Brain microvascular endothelial cell (primary cell): ENCODE measurements at regions not wholly inside any gene's neighbourhood (a gene's known extent, or its start where the extent isn't known, plus 50 kb on each side); places are given as distances from the start of the nearest gene placed in this dataset.
"Not testable (repeated sequence)": the region's sequence is repeated elsewhere in the genome, so short reads cannot be mapped to it uniquely, and the experiment has no call there.

ENCODE experiments used
- DNase-seq: peaks from one replicate; pipeline ENCODE4 v3.0.0-alpha.2; 2020
- H3K27ac ChIP-seq: fragments of 250-450 bp; sonication (Bioruptor Pico); 2 replicates; pipeline ENCODE4 v1.5.1; 2020; ENCODE audit warnings: mild to moderate bottlenecking, moderate library complexity
- H3K27me3 ChIP-seq: fragments of 250-450 bp; sonication (Bioruptor Pico); replicated peaks from 2 replicates; pipeline ENCODE4 v1.5.1; 2020; ENCODE audit warnings: mild to moderate bottlenecking
- H3K36me3 ChIP-seq: fragments of 250-450 bp; sonication (Bioruptor Pico); replicated peaks from 2 replicates; pipeline ENCODE4 v1.5.1; 2020; ENCODE audit warnings: mild to moderate bottlenecking
- H3K4me3 ChIP-seq: 2 replicates; pipeline ENCODE4 v1.5.1; 2011; ENCODE audit warnings: low read depth, mild to moderate bottlenecking, control low read depth, low read length, moderate library complexity
- in situ Hi-C: cut with HindIII; loops from 2 replicates; pipeline ENCODE4 v1.10.0; 2017; ENCODE audit warnings: low sequenced_read_pairs, low pct_ligation_motif_present
- TF ChIP-seq, protein P1 (sequence below): IDR thresholded peaks from 2 replicates; pipeline ENCODE4 v1.5.1; 2011; ENCODE audit warnings: low read depth, mild to moderate bottlenecking, moderate library complexity, low read length, control low read depth, inconsistent platforms; ENCODE audit errors: missing control alignments

DNA sequence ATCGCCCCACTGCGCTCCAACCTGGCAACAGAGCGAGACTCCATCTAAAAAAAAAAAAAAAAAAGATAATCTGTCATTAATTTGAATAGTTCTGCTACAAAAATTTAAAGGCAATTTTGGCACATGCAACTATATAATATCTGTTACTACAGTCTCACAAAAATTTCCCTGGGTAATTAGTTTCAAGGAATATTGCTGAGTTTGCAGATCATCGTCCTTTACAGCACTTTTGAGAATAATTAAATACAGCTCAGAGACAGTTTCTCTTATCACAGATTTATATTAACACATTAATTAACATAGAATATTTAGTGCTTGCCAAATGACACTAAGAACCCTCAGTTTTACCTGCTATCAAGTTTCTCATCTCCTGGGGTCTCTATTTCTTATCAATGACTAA is 540.4 kb upstream of the ZNF804A start:
- DNase-seq = no peak
- TF ChIP-seq, protein P1, sequence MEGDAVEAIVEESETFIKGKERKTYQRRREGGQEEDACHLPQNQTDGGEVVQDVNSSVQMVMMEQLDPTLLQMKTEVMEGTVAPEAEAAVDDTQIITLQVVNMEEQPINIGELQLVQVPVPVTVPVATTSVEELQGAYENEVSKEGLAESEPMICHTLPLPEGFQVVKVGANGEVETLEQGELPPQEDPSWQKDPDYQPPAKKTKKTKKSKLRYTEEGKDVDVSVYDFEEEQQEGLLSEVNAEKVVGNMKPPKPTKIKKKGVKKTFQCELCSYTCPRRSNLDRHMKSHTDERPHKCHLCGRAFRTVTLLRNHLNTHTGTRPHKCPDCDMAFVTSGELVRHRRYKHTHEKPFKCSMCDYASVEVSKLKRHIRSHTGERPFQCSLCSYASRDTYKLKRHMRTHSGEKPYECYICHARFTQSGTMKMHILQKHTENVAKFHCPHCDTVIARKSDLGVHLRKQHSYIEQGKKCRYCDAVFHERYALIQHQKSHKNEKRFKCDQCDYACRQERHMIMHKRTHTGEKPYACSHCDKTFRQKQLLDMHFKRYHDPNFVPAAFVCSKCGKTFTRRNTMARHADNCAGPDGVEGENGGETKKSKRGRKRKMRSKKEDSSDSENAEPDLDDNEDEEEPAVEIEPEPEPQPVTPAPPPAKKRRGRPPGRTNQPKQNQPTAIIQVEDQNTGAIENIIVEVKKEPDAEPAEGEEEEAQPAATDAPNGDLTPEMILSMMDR = no peak
- no peaks in the 10 kb centered on the region for H3K27me3 ChIP-seq
- in situ Hi-C loops = no loop called here
- H3K27ac ChIP-seq = no peak overlapping the region
- no peaks in the 10 kb centered on the region for H3K36me3 ChIP-seq
- H3K4me3 ChIP-seq = no peak overlapping the region

DNA sequence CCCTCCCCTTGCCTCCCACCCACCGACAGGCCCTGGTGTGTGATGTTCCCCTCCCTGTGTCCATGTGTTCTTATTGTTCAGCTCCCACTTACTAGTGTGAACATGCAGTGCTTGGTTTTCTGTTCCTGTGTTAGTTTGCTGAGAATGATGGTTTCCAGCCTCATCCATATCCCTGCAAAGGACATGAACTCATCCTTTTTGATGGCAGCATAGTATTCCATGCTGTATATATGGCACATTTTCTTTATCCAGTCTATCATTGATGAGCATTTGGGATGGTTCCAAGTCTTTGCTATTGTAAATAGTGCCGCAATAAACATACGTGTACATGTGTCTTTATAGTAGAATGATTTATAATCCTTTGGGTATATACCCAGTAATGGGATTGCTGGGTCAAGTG is 538.1 kb upstream of the ZNF804A start:
- in situ Hi-C loops, H3K36me3 ChIP-seq, DNase-seq, H3K27ac ChIP-seq, H3K4me3 ChIP-seq, H3K27me3 ChIP-seq: not testable (repeated sequence)

DNA sequence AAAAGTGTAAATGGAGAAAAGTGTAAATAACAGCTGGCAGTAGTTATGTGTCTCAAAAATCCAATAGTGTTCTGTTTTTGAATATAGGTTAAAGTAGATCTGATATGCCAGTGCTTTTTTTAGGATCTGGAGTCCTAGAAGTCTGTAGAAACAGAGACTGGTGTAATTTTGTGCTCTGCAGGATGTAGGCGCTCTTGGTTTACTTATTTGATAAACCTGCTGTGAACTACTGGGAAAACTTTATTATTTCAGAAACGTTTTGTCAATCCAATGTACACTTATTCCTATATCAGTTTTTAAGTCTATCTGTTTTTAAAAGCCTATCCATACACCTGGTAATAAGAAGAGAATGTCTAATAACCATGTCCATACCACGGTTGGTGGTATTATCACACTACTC is 530.8 kb upstream of the ZNF804A start:
- DNase-seq = no peak
- in situ Hi-C loops = no loop called here
- Histone ChIP-seq H3K27ac (no peak overlapping the region), H3K36me3 (no peaks in the 10 kb centered on the region), H3K4me3 (no peak overlapping the region), H3K27me3 (no peaks in the 10 kb centered on the region)
- TF ChIP-seq, protein P1 = peak; percentile 16

DNA sequence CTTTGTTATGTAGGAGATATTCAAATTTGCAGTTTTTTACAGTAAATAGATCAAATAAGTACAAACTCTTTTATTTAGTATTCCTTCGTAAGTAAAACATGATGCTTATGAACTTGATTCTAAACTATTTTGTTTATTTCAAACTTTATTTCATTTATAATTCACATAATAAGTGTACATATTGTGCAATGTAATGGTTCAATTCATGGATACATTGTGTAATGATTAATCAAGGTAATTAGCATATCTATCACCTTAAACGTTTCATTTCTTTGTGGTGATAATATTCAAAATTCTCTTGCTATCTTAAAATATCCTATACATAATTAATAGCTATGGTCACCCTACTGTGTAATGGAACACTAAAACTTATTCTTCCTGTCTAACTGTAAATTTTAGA is 525.9 kb upstream of the ZNF804A start:
- TF ChIP-seq, protein P1 = no peak
- Histone ChIP-seq H3K4me3 (no peak overlapping the region), H3K27me3 (no peaks in the 10 kb centered on the region), H3K27ac (no peak overlapping the region), H3K36me3 (no peaks in the 10 kb centered on the region)
- in situ Hi-C loops = no loop called here
- no peak for DNase-seq

DNA sequence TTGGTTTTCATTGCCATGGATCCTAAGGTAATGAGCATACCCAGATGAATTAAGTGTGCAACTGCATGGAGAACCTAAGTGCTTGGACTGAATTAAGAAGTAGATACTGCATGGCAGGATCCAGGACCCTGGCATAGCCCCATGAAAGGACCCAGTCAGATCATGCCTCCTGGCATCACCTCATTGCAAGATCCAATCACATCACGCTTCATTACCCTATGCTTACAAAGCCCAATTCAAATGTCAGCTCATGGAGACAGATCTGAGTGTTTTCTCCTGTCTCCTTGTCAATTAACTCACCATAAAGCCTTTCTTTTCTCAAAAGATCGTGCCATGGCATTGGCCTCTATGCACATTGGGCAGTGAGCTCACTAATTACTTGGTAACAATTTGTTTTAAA is 519.8 kb upstream of the ZNF804A start:
- in situ Hi-C loops = no loop called here

DNA sequence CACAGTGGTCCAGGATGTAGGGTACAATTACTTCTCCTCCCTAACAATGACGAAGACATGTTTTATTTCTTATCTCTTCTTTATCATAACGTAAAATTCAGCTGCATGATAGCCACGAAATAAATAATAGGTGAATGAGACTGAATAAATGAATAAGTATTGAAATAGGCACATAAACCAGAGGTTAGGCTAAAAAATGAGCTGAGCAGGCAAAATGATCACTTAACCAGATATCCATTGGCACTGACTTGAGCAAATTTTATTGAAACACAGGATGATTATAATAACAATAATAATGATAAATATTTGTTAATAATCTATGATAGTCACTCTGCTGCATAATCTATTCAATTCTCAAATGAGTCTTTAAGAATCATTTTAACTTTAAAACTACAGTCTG is 506.9 kb upstream of the ZNF804A start:
- no peak for DNase-seq
- Histone ChIP-seq H3K4me3 (no peak overlapping the region), H3K36me3 (no peaks in the 10 kb centered on the region), H3K27me3 (no peaks in the 10 kb centered on the region), H3K27ac (no peak overlapping the region)
- TF ChIP-seq, protein P1 = no peak
- in situ Hi-C loops = no loop called here

More for the DNA sequence above, 519.8 kb upstream of the ZNF804A start:
- Histone ChIP-seq H3K27ac (no peak overlapping the region), H3K4me3 (no peak overlapping the region), H3K36me3 (no peaks in the 10 kb centered on the region), H3K27me3 (no peaks in the 10 kb centered on the region)
- TF ChIP-seq, protein P1 = no peak
- DNase-seq = no peak
